SK-N-SH treated with all-trans-retinoic acid at 6 μM for 48 hours (cell line): ENCODE measurements at regions not wholly inside any gene's neighbourhood (a gene's known extent, or its start where the extent isn't known, plus 50 kb on each side); places are given as distances from the start of the nearest gene placed in this dataset.

ENCODE experiments used
- ATAC-seq: fragments of 200-7000 bp; cut with Tn5 transposase; 3 replicates; pipeline ENCODE4 v1.9.1; 2020; ENCODE audit warnings: mild to moderate bottlenecking, moderate library complexity
- ARNTL ChIP-seq: fragments of 450-650 bp; formaldehyde crosslinking; IDR thresholded peaks from 2 replicates; pipeline ENCODE4 v1.5.0; 2020; ENCODE audit warnings: low read depth, mild to moderate bottlenecking, moderate library complexity, borderline replicate concordance
- BACH2 ChIP-seq: fragments of 250-450 bp; sonication (Bioruptor Pico); IDR thresholded peaks from 2 replicates; pipeline ENCODE4 v1.9.0; 2021; ENCODE audit warnings: mild to moderate bottlenecking, borderline replicate concordance
- CSDC2 ChIP-seq: fragments of 250-450 bp; sonication (Bioruptor Pico); IDR thresholded peaks from 2 replicates; pipeline ENCODE4 v1.5.0; 2020; ENCODE audit warnings: mild to moderate bottlenecking, moderate library complexity
- CSRNP3 ChIP-seq: fragments of 250-450 bp; sonication (Bioruptor Pico); IDR thresholded peaks from 2 replicates; pipeline ENCODE4 v1.5.1; 2021; ENCODE audit warnings: mild to moderate bottlenecking, moderate library complexity
- ESRRG ChIP-seq: fragments of 250-450 bp; sonication (Bioruptor Pico); IDR thresholded peaks from 2 replicates; pipeline ENCODE4 v1.6.1; 2021; ENCODE audit warnings: mild to moderate bottlenecking
- GLIS3 ChIP-seq: fragments of 250-450 bp; sonication (Bioruptor Pico); IDR thresholded peaks from 2 replicates; pipeline ENCODE4 v1.5.0; 2020; ENCODE audit warnings: mild to moderate bottlenecking, moderate library complexity
- ISL1 ChIP-seq: fragments of 250-450 bp; sonication (Bioruptor Pico); IDR thresholded peaks from 2 replicates; pipeline ENCODE4 v2.1.2; 2022; ENCODE audit warnings: mild to moderate bottlenecking, moderate library complexity
- PATZ1 ChIP-seq: fragments of 250-450 bp; sonication (Bioruptor Pico); IDR thresholded peaks from 2 replicates; pipeline ENCODE4 v1.8.0; 2020; ENCODE audit warnings: mild to moderate bottlenecking, moderate library complexity, borderline replicate concordance
- PPARA ChIP-seq: fragments of 250-450 bp; sonication (Bioruptor Pico); IDR thresholded peaks from 2 replicates; pipeline ENCODE4 v1.5.0; 2020; ENCODE audit warnings: mild to moderate bottlenecking, borderline replicate concordance
- RARB ChIP-seq: fragments of 250-450 bp; sonication (Bioruptor Pico); IDR thresholded peaks from 2 replicates; pipeline ENCODE4 v1.8.0; 2021; ENCODE audit warnings: mild to moderate bottlenecking, moderate library complexity
- SNAI2 ChIP-seq: fragments of 250-450 bp; sonication (Bioruptor Pico); IDR thresholded peaks from 2 replicates; pipeline ENCODE4 v1.5.0; 2020; ENCODE audit warnings: mild to moderate bottlenecking, moderate library complexity
- TCF4 ChIP-seq: fragments of 250-450 bp; sonication (Bioruptor Pico); IDR thresholded peaks from 2 replicates; pipeline ENCODE4 v1.8.0; 2021; ENCODE audit warnings: mild to moderate bottlenecking, moderate library complexity, borderline replicate concordance
- TOX ChIP-seq: fragments of 250-450 bp; sonication (Bioruptor Pico); IDR thresholded peaks from 2 replicates; pipeline ENCODE4 v1.8.0; 2021; ENCODE audit warnings: mild to moderate bottlenecking, moderate library complexity, borderline replicate concordance
- ZC3H10 ChIP-seq: fragments of 250-450 bp; sonication (Bioruptor Pico); IDR thresholded peaks from 2 replicates; pipeline ENCODE4 v1.5.1; 2021; ENCODE audit warnings: mild to moderate bottlenecking, moderate library complexity
- ZFP3 ChIP-seq: fragments of 250-450 bp; sonication (Bioruptor Pico); IDR thresholded peaks from 2 replicates; pipeline ENCODE4 v1.5.0; 2020; ENCODE audit warnings: mild to moderate bottlenecking, moderate library complexity
- ZNF565 ChIP-seq: fragments of 450-650 bp; formaldehyde crosslinking; conservative IDR thresholded peaks from 2 replicates; pipeline ENCODE4 v1.5.0; 2020; ENCODE audit warnings: low read depth, mild to moderate bottlenecking, moderate library complexity
- ZNF70 ChIP-seq: fragments of 450-650 bp; formaldehyde crosslinking; IDR thresholded peaks from 2 replicates; pipeline ENCODE4 v1.5.0; 2020; ENCODE audit warnings: mild to moderate bottlenecking, moderate library complexity
- ZNF8 ChIP-seq: fragments of 450-650 bp; formaldehyde crosslinking; IDR thresholded peaks from 2 replicates; pipeline ENCODE4 v1.5.0; 2020; ENCODE audit warnings: mild to moderate bottlenecking, moderate library complexity
- TF ChIP-seq, protein P1 (sequence below): fragments of 250-450 bp; sonication (Bioruptor Pico); IDR thresholded peaks from 2 replicates; pipeline ENCODE4 v1.5.0; 2020; ENCODE audit warnings: mild to moderate bottlenecking, moderate library complexity
- TF ChIP-seq, protein P2 (sequence below): fragments of 250-450 bp; sonication (Bioruptor Pico); IDR thresholded peaks from 2 replicates; pipeline ENCODE4 v1.8.0; 2021; ENCODE audit warnings: low read depth, mild to moderate bottlenecking, moderate library complexity, borderline replicate concordance

GRCh38 chr4:128465523-128465922 is 177.9 kb upstream of the PGRMC2 start:
- no peak for ATAC-seq
- TF ChIP-seq ESRRG (CRISPR knock-in tag) (no peak), GLIS3 (CRISPR knock-in tag) (no peak), TOX (CRISPR knock-in tag) (no peak), ZFP3 (CRISPR knock-in tag) (no peak)

DNA sequence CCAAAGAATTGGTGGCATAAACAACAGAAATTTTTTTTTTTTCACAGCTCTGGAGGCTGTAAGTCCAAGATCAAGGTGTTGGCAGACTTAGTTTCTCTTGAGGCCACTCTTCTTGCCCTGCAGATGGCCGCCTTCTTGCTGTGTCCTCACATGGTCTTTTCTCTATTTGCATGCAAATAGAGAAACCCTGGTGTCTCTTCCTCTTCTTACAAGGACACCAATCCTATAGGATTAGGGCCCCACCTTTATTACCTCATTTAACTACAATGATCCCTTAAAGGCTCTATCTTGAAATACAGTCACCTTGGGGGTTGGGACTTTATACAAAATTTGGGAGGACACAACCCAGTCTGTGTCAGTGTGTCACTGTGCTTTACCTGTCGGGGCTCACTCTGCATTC is 175.4 kb upstream of the PGRMC2 start:
- no peak for ATAC-seq
- TF ChIP-seq PATZ1 (CRISPR knock-in tag) = no peak
- no peak for TF ChIP-seq PPARA (CRISPR knock-in tag)
- no peak for TF ChIP-seq BACH2 (CRISPR knock-in tag)
- TF ChIP-seq ISL1 = no peak
- no peak for TF ChIP-seq SNAI2
- TF ChIP-seq TOX (CRISPR knock-in tag) = no peak
- TF ChIP-seq, all 23 proteins: peak for 0

- TF ChIP-seq ZNF565 (CRISPR knock-in tag) = no peak
- TF ChIP-seq ZNF8 = no peak
- no peak for TF ChIP-seq ZC3H10 (CRISPR knock-in tag)
- TF ChIP-seq BACH2 (CRISPR knock-in tag) = no peak
- TF ChIP-seq CSDC2 (CRISPR knock-in tag) = no peak
- TF ChIP-seq RARB (CRISPR knock-in tag) = no peak
- no peak for TF ChIP-seq PATZ1 (CRISPR knock-in tag)
- TF ChIP-seq, protein P1, sequence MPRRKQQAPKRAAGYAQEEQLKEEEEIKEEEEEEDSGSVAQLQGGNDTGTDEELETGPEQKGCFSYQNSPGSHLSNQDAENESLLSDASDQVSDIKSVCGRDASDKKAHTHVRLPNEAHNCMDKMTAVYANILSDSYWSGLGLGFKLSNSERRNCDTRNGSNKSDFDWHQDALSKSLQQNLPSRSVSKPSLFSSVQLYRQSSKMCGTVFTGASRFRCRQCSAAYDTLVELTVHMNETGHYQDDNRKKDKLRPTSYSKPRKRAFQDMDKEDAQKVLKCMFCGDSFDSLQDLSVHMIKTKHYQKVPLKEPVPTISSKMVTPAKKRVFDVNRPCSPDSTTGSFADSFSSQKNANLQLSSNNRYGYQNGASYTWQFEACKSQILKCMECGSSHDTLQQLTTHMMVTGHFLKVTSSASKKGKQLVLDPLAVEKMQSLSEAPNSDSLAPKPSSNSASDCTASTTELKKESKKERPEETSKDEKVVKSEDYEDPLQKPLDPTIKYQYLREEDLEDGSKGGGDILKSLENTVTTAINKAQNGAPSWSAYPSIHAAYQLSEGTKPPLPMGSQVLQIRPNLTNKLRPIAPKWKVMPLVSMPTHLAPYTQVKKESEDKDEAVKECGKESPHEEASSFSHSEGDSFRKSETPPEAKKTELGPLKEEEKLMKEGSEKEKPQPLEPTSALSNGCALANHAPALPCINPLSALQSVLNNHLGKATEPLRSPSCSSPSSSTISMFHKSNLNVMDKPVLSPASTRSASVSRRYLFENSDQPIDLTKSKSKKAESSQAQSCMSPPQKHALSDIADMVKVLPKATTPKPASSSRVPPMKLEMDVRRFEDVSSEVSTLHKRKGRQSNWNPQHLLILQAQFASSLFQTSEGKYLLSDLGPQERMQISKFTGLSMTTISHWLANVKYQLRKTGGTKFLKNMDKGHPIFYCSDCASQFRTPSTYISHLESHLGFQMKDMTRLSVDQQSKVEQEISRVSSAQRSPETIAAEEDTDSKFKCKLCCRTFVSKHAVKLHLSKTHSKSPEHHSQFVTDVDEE (CRISPR knock-in tag) = no peak
- TF ChIP-seq TCF4 = no peak
- no peak for TF ChIP-seq ZNF70 (CRISPR knock-in tag)
- ATAC-seq = no peak
Measured at GRCh38 chr4:128462103-128462783, 174.6 kb upstream of the PGRMC2 start.

DNA sequence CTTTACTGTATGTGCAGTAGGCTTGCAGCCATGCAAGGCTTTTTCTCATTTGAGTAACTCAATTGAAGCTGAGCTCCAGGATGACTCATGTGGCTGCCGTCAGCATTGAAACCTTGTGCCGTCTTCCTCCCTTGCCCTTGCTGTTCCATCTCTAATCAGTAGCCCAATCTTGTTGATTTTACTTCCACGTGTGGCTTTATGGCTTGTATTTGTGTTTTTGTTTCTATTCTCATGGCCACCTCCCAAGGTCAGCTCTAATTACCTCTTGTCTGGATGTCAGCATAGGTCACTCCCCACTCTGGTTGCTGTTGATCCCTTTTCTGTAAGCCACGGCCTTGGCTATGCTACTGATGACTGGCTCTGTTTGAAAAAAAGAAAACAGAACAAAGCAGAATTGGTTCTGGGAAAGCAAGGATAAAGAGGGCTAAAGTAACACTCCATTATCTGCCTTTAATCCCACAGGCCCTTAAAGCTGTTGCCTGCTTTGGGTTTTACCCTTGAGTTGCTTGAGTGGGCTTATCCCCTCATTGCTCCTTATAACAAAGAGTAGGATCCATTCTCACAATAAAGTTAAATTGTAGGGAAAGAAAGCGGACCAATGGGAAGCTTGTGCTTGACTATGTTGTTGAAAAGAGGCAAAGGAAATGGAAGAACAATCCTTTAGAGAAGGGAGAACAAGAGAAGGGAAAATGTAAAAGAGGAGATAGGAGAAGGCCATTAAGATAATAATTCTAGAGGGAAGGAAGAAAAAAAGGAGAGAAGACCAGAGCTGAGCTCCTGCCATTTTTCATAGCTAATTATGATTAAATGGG is 173.9 kb upstream of the PGRMC2 start:
- TF ChIP-seq BACH2 (CRISPR knock-in tag) = no peak
- 0 out of 2 replicates have a peak, but pooled peaks have one; percentile 47 for TF ChIP-seq ZFP3 (CRISPR knock-in tag)
- ATAC-seq = peak; percentile 97

DNA sequence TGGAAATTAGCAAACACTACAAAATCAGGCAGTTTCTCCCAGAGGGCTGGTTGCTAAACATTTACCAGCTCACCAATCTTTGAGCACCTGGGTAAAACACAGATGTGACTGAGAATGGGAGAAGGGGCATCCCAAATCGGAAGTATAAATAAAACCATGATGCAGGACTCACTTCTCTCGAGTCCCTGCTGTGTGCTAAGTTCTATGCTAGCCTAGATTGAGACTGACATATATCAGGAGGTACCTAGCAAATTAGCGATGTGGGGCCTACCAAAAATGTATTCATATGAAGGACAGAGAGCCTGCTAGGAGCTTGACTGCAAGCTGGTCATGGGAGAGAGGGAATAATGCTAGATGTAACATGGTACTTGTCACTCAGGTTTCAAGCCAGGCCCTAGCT is 171.9 kb upstream of the PGRMC2 start:
- no peak for ATAC-seq
- TF ChIP-seq CSDC2 (CRISPR knock-in tag) = no peak
- TF ChIP-seq ZNF8 = no peak
- no peak for TF ChIP-seq ARNTL (CRISPR knock-in tag)
- no peak for TF ChIP-seq ZC3H10 (CRISPR knock-in tag)
- no peak for TF ChIP-seq SNAI2
- TF ChIP-seq, protein P1 (CRISPR knock-in tag) = no peak
- no peak for TF ChIP-seq ISL1
- TF ChIP-seq, protein P2, sequence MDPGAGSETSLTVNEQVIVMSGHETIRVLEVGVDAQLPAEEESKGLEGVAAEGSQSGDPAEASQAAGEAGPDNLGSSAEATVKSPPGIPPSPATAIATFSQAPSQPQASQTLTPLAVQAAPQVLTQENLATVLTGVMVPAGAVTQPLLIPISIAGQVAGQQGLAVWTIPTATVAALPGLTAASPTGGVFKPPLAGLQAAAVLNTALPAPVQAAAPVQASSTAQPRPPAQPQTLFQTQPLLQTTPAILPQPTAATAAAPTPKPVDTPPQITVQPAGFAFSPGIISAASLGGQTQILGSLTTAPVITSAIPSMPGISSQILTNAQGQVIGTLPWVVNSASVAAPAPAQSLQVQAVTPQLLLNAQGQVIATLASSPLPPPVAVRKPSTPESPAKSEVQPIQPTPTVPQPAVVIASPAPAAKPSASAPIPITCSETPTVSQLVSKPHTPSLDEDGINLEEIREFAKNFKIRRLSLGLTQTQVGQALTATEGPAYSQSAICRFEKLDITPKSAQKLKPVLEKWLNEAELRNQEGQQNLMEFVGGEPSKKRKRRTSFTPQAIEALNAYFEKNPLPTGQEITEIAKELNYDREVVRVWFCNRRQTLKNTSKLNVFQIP (CRISPR knock-in tag) = no peak
- TF ChIP-seq ZFP3 (CRISPR knock-in tag) = no peak
- no peak for TF ChIP-seq RARB (CRISPR knock-in tag)
- no peak for TF ChIP-seq CSRNP3
